ELF-1 (cell line): ENCODE measurements at regions not wholly inside any gene's neighbourhood (a gene's known extent, or its start where the extent isn't known, plus 50 kb on each side); places are given as distances from the start of the nearest gene placed in this dataset.
"Not testable (repeated sequence)": the region's sequence is repeated elsewhere in the genome, so short reads cannot be mapped to it uniquely, and the experiment has no call there.

Experiments
- DNase-seq: peaks from one replicate; pipeline ENCODE4 v3.0.0-alpha.2; 2016; ENCODE audit warnings: low read depth, low spot score

DNA sequence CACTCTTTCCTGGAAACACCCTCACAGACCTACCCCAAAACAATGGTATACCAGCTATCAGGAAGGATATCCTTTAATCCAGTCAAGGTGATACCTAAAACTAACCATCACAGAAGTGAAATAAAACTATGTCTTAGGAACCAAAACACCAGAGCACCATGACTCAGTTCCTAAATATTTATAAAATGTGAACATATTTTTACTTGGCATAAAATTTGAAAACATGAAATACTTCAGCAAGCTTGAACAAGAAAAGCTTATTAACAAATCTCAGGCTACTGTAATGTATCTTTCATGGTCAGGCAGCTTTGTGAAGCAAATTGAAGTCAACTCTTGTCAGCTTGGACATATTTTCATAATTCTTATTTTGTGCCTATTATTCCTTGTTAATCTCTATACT lies 440.8 kb upstream of the CDH20 start:
- no peak for DNase-seq

GRCh38 chr18:60892855-60893254 lies 440.4 kb upstream of the CDH20 start:
- no peak for DNase-seq

DNA sequence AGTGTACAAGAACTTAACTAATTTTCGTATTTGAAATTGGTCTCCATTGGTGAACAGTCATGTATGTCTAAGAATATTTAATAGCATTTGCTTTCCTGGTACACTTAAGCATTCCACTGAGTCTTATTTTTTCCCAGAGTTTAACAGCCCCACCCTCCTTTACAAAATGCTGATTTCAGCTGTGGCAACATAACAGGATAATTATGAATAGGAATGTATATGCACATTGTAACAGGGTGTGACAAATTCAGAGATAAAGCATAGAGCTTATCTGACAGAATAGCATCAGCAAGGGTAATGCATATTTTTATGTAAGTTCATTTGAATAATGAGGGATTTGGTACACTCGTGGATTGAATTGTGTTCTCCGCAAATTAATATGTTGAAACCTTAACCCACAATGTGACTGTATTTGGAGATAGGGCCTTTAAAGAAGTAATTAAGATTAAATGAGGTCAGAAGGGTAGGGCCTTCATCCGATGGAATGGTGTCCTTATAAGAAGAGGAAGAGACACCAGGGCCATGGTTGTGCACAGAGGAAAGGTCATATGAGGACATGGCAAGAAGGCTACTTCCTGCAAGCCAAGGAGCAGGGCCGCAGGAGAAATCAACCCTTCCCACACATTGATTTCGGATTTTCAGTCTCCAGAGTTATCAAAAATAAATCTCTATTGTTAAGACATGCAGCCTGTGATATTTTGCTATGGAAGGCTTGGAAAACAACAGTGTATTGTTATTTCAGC lies 439.7 kb upstream of the CDH20 start:
- no peak for DNase-seq

- DNase-seq, result no peak
Observed at GRCh38 chr18:60894254-60894945, 438.8 kb upstream of the CDH20 start.

DNA sequence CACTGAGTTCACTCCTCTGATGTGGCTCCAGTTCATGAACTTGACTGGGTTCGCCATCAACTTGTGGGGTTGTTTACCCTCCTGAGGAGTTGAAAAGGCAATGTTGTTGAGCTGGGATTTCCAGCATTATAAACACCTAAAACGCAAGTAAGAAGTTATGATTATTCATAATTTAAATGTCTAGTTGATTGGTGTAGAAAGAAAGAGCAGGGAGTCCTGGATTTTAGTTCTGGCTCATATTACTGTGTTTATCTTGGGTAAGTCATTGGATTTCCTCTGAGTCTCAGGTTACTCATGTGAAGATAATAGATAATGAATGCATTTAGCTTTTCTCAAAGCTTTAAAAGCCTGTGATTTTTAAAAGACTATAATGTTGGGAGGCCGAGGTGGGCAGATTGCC lies 438.0 kb upstream of the CDH20 start:
- no peak for DNase-seq

DNA sequence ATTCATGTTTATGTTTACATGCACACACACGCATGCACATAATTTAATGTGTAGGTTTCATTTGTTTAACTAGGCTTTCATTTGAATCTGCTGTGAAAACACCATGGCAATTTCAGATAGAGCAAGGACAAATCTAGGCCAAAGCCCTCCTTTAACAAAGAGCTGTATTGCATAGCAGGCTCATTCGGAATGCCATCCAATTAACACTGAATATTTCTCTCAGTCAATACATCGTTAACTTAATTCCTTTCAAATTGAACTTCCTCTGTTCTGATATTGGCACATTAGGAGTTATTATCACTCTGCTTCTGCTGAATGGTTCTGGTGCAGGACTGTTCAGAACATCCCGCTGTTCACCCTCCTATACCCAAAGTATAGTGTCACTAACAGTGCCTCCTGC lies 435.1 kb upstream of the CDH20 start:
- no peak for DNase-seq

GRCh38 chr18:60905699-60906098 lies 427.5 kb upstream of the CDH20 start:
- no peak for DNase-seq

- DNase-seq, result no peak
Observed at GRCh38 chr18:60910534-60910933, 422.7 kb upstream of the CDH20 start.

- DNase-seq, result no peak
Observed at GRCh38 chr18:60911504-60911903, 421.7 kb upstream of the CDH20 start.

DNA sequence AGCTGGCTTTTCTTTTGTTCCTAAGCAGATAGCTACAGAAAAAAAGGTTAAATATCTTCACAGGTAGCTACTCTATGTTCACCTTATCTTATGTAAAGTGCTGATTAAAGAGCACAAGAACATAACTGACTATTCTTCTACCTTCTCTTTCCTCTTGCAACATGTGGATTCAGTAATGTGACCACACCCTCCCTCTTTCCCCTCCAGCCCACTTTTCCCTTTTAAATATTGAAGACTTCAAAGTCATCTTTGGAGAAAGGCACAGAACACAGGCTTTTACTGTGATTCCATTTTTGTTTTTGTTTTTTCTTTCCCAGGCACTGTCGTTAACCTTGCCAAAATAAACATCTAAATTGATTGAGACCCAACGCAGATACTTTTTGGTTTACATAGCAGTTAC lies 418.1 kb upstream of the CDH20 start:
- no peak for DNase-seq

- DNase-seq, result not testable (repeated sequence)
Observed at GRCh38 chr18:60918862-60919261, 414.4 kb upstream of the CDH20 start.

DNA sequence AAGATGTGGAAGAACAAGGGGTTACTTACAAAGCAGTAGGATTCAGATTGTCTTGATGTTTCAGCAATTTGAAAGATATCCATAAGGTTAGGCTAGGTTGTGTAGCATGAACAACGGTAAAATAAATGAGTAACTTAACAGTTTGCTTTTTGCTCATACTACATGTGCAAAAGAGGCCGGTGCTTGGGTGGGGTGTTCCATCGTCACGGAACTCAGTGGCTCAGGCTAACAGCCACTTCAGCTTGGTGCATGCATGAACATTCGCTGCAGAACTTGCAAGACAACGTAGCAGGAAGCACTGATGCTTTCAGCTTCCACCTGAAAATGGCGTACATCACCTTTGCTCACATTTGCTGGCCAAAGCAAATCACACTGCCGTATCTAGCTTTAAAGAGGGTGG lies 407.3 kb upstream of the CDH20 start:
- DNase-seq, result no peak

DNA sequence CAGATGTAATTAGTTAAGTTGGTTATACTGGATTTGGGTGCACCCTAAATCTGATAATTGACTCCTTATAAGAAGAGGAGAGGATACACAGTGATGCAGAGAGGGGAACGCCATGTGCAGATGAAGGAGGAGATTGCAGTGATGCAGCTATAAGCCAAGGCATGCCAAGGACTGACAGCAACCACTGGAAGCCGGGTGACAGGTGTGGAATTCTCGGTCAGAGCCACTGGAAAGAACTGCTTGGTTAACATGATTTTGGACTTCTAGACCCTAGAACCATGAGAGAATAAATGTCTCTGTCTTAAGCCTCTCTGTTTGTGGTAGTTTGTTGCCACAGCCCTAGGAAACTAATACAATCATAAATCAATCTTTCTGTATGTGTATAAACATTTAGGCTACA lies 403.3 kb upstream of the CDH20 start:
- no peak for DNase-seq

DNA sequence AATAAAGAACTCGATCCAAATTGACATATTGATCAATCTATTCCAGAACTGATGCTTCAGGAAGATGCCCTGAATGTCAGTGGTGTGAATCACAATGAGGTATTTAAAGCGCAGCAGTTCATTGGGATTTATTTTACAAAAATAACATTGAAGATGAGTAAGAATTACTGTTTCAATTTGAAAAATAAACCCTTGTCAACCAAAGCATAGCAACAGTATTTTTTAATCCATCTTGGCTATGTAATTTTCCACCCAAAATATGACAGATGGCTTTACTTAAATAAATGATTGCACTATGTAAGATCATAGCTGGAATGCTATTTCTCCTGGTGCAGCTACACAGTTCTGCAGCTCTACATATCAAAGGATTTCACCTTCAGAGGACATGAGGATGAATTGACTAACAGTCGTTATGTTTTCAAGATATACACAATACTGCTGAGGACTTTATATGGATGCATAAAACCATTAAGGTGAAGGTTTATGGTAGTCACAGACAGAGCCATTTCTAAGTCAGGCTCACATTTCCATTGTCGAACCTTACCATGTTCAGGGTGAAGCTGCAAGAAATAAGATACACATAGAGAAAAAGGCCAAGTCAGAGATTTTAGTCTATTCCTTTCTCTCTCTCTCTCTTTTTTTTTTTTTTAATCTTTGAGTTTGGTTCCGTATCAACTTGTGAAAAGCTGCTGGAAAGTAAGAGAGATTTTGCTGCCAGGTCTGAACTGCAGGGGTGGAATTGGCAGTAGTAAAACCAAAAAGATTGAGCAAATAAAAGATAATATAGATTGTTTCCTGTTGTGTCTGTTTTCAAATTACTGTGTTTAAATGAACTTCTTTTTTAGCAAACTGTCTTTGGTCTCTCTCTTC lies 398.0 kb upstream of the CDH20 start:
- DNase-seq, result no peak

- no peak for DNase-seq
Observed at GRCh38 chr18:60936101-60936500, 397.1 kb upstream of the CDH20 start.

- DNase-seq, result no peak
Observed at GRCh38 chr18:60943297-60943696, 389.9 kb upstream of the CDH20 start.

- no peak for DNase-seq
Observed at GRCh38 chr18:60950634-60951033, 382.6 kb upstream of the CDH20 start.

DNA sequence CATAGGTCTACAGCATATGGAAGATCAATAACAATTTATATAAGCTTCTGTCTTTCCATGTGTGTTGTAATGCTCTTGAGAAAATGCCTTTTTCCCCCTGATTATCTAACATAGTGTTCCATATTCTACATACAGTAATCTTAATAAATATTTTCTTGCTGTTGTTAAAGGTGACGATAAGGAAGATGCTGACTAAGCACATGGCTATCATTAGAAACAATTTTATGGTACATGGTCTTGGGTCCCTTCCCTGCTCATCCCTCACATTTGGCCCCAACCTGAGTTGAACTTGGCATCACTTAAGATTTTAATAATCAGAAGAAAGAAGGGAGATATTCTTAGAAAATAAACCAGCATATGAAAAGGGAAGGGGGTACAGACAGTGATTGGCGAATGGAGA lies 382.1 kb upstream of the CDH20 start:
- DNase-seq, result no peak

GRCh38 chr18:60962625-60963024 lies 370.6 kb upstream of the CDH20 start:
- DNase-seq, result no peak

DNA sequence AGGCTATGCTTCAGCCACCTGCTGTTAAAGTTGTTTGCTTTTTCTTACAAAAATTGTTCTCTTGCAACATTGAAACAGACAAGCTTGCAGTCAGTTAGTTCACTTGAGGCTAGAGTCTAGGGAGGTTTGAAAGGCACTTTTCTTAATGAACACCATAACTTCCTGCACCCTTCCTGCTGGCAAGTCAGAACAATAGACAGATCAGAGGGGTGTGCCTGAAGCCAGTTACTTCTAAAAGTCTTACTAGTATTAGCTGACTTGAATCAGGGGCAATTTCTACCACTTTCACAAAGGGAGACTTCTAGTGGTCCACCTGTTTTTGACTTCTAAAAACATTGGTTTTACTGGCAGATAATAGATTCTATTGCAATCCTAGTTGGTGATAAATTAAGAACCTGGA lies 367.4 kb upstream of the CDH20 start:
- no peak for DNase-seq

- DNase-seq, result no peak
Observed at GRCh38 chr18:60966876-60967275, 366.4 kb upstream of the CDH20 start.

DNA sequence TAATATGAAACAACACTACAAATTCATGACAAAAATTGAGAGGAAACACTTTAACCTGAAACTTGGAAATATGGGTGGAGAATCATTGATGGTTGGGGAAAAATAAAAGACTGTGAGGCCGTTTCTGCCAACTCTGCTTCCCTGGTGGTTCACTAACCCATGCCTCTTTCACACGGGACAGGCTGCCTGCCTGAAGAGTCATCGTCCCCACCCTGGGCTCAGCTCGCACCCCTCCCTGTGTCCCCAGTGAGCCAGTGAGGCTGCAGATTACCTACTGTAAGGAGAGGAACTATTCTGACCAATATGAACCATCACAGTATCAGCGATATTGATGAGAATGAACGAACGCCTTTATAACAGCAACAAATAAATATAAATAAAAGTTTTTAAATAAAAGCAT lies 357.8 kb upstream of the CDH20 start:
- no peak for DNase-seq

GRCh38 chr18:60976976-60977375 lies 356.3 kb upstream of the CDH20 start:
- no peak for DNase-seq
